ENCODE measurements at regions not wholly inside any gene's neighbourhood (a gene's known extent, or its start where the extent isn't known, plus 50 kb on each side); places are given as distances from the start of the nearest gene placed in this dataset.

DNA sequence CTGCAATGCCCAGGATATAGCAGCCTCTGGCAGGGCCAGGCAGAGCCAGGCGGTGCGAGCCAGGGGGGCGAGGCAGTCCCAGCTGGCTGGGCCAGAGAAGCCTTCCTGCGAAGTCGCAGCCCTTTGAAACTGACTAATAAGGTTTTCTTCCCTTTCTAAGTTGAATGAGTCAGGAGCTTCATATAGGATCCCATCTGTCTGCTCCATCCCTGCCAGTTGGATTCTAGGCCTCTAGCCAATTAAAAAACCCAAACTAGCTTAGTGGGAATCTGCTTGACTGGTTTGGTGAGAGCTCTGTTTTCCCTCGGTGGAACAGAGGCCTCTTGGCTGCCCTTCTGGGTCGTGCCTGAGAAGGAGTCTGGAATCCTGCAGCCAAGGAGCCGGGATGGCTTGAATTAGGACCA lies 70.1 kb upstream of the RAPGEF1 start:
- DNase-seq (ENCODE audit: low read depth) = no peak

DNA sequence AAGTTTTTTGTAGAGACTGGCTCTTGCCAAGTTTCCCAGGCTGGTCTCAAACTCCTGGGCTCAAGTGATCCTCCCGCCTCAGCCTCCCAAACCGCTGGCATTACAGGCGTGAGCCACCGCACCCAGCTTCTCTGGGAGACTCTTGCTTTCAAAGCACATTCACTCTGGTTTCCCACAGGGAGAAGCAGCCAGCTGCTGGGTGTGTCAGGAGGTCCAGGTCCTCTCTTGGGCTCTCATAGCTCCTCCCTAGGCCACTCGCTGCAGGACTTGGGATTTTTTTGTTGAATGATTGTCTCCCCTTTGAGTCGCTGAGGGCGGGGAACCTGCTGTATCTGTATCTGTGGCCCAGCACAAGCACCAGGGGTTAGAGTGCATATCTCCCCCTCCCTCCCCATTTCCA lies 68.4 kb upstream of the RAPGEF1 start:
- DNase-seq (ENCODE audit: low read depth) = no peak

DNA sequence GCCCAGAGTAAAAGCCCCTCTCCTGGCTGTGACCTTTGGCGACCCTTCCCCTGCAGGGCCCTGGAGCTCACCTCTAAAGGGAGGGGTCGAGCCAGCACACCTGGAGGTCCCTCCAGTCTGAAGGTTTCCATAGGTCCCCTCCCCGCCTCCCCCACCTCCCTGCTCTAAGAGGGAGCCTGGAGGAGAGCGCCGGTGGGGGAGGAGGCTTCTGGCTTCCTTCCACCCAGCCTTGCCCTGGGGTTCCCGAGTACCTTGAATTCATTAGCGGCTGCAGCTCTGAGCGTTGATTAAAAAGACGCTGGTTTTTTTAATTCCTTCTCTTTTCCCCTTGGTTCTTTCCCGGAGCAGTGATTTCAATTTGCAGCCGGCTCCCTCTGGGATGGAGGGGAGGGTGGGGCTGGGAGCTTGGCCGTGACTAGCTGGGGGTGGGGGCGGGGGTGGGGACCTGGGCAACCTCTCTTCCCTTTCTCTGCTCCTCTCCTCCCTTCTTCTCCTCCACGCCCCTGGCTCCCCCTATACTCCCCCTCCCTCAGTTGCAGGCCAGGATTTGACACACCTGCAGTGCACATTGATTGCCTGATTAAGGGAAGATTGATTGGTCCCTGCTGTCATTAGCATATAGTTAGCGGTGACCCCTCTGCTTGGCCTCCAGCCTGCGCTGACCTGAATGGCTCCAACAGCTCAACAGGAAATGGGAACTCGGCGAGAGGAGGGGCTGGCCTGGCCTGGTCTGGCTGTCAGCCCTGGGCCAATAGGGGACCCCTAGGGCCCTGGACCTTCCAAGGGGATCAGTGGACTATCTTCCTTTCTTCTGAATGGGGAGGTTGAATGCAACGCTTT lies 67.5 kb upstream of the RAPGEF1 start:
- no peak for DNase-seq (ENCODE audit: low read depth)

DNA sequence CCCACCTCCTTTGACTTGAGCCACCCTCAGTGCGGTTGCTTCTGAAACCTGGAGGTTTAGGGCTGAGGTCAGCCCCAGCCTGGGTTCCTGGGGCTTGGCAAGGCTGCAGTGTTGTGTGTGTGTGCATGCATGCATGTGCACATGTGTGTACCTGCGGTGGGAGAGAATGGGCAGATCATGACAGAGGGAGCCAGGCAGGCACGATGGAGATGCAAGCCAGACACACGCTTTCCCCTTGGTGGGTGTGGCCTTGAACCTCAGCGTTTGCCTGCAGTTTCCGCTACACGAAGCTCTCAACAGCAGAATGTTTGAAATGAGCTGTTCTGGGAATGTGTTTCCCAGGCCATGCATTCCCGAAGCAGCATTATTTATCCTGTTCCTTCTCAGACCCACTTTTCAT lies 65.9 kb upstream of the RAPGEF1 start:
- no peak for DNase-seq (ENCODE audit: low read depth)

DNA sequence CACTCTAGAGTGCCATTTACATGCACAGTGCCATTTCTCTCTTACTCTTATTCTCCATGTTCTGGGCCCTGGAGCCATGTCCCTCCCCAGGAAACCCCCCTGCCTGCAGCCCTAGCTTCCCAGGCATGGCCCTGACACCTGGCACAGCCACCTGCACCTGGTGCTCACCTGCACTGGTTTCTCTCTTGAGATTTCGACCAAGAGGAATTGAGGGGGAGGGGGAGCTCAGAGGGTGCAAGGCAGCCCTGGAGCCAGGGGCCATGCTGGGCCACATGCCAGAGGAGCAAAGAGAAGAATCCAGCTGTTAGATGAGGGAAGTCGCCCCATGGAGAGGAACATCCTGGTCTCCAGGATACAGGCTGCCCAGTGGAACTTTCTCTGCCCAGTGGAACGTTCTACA lies 65.0 kb upstream of the RAPGEF1 start:
- no peak for DNase-seq (ENCODE audit: low read depth)

DNA sequence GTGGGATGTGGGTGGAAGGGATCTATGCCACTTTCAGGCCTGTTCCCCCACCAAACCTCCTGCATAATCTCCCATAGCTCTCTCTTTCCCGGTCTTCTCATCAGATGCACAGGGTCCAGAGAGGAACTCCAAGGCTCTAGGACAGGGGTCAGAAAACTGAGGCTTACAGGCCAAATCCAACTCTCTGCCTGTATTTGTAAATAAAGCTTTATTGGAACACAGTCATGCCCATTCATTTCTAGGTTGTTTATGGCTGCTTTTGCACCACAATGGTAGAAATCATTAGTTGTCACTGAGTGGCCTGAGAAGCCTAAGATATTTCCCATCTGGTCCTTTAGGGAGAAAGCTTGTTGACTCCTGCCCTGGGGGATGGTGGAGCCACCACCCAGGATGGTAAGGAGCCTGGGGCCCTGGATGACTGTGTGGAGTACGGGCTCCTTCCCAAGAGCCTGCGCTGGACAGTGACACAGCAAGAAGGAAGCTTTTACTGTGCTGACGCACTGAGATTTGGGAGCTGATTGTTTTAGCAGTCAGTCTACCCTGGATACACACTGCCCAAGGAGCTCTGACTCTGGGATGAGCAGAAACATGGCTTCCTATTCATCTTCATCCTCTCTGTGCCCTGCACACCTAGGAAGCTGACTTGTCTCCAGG lies 64.0 kb upstream of the RAPGEF1 start:
- no peak for DNase-seq (ENCODE audit: low read depth)

DNA sequence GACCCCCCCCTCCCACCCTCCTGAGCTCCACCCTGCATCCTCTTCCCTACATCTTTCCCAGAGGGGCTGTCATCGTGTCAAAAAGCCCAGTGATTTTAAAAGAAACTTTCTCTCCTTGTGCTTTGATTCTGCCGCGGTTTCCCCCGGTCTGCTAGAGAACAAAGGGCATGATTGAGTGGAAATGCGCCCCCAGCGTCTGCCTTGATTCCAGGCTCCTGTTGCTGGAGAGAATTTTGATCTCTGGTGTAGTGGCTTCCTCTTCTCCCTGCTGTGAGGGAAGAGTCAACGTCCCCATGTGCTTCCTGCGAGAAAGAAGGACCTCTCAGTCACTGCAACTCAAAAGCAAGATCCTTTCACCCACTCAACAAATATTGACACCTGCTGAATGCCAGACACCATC lies 61.9 kb upstream of the RAPGEF1 start:
- no peak for DNase-seq (ENCODE audit: low read depth)

DNA sequence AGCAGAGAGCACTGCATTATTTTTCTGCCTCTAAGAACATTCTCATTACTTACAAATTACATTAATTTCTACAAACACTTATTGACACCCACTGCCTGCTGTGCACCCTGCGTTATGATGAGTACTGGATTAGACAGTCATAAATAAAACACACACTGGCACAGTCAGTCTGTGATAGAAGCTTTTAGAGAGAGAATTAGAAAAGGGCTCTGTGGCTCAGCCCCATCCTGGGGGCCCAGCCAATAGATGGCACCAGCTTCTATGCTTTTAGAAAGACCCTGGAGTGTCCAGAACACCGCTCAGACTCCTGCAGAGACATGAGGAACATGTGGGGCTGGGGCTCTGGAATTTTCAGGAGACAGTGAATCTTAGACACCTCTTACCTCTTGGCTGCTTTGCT lies 61.0 kb upstream of the RAPGEF1 start:
- no peak for DNase-seq (ENCODE audit: low read depth)

DNA sequence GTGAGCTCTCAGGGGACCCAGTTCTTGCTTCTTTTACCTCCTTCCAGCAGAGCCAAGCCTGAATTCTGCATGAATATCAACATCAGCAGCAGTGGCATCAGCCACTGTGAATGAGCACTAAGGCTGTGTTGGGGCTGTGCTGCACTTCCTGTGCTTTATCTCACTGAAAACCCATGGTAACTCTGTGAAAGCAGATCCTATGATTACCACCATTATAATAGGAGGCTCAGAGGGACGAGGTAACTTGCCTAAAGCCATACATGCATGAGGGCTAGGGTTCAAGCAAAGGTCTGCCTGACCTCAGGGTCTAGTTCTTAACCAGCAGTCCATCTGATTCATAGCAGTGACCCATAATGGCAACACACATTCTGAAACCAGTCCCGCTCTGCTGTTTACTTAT lies 60.5 kb upstream of the RAPGEF1 start:
- DNase-seq (ENCODE audit: low read depth) = no peak

DNA sequence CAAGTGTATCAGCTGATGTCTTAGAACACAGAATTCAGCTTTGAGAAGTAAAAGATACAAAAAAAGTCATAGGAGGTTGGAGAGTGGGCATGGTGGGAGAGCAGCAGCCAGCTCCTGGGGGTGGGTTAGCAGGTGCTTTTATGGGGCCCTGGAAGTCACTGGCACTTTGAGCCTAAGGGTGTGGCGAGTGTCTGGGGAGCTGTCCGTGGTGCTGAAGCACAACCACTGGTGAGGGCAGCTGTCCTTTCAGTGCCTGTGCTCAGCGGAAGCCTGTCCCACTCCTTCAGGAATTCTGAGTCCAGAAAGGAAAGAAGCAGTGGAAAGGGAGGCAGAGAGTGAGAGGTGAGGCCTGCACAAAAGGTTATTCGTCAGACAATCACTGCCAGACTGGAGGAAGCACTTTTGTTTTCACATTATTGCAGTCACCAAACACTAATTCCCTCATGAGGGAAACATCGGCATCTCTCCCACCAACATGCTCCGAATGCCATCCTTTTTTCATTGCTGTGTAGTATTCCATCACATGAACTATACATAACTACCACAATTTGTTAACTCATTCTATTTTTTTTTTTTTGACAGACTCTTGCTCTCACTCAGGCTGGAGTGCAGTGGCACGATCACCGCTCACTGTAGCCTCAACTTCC lies 59.4 kb upstream of the RAPGEF1 start:
- DNase-seq (ENCODE audit: low read depth) = peak; percentile 46

DNA sequence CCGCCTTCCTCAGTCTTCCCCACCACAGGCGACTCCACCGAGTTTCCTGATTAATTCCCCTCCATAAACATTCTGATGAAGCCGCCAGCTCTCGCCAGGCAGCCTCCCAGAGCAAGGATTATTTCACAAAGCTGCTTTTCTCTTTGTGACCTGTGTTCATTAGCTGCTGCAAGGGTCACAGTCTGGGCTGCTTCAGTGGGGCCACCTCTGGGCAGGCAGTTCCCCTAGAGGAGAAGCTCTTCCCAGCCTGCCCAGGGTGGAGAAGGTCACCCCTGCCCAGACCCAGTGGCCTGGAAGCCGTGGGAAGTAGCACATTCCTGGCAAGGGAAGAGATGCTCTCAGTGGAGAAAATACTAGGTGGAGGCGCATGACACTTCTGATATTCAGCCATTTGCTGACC lies 58.4 kb upstream of the RAPGEF1 start:
- no peak for DNase-seq (ENCODE audit: low read depth)

DNA sequence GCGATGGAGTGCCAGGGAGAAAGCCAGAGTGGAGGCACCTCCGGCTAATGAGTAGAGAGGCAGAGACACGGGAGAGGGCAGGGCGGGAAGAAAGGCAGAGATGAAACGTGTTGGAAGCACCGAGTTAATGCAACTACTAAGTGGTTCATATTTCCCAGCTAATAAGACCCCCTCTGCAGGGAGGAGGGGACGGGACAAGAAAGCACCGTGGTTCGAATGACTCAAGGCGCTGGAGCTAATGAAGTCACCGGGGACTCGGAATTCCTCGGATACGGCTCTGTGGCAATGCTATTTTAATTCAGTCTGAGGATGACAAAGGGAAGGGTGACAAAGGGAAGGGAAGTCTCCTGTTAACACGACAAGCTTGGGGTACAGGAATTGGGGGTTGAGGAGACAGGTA lies 54.5 kb upstream of the RAPGEF1 start:
- no peak for DNase-seq (ENCODE audit: low read depth)

DNA sequence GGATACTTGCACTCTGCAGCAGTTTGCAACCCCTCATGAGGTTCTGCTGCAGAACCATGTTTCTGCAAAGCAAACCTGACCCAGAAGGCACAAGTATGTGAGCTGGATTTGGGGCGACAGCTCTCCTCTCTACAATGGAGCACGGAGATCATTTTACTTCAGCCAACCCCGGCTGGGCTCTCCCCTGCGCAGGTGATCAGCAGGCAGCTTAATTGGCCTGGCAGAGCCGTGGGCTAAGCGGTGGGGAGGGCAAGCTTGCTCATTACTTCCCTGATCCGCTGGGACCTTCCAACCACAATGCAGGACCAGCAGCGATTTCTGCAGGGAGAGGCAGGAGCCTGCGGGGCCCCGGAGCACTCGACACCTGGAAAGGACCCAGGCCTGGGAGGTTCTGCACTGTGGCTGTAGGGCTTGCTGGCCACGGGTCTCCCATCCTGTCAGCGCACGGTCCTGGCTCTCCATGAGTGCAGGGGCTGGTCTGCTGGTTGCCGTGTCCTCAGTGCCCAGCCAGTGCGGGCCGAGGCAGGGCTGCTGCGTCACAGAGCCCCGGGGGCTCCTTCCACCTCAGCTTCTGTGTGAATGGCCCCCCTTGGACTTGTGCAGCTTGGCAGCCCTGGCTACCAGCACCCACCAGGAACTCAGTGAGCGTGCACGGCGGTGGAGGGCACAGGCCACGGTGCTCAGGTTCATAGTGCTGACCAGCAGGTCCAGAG lies 51.8 kb upstream of the RAPGEF1 start:
- DNase-seq (ENCODE audit: low read depth) = no peak
